HepG2 (cell line): ENCODE measurements at regions not wholly inside any gene's neighbourhood (a gene's known extent, or its start where the extent isn't known, plus 50 kb on each side); places are given as distances from the start of the nearest gene placed in this dataset.

Experiments used
- ATAC-seq: fragments of 200-7000 bp; cut with Tn5 transposase; 3 replicates; pipeline ENCODE4 v1.9.1; 2020; ENCODE audit warnings: mild to moderate bottlenecking, moderate library complexity
- BruUV-seq: library from RNA; stranded (reverse); fragments of 400-500 nt; replicated peaks from 2 replicates; lab custom pipeline; 2021; lab: Mats Ljungman, UMichigan
- CTCF ChIA-PET: fragments of 300-600 bp; formaldehyde crosslinking; extraction: SDS; loops from one replicate; lab custom pipeline; 2021; ENCODE audit warnings: low total read pairs, inconsistent platforms, low intra/inter-chr PET ratio; lab: Yijun Ruan, JAX
- POLR2A ChIA-PET: fragments of 350-600 bp; sonication (Branson Sonifier 250); formaldehyde crosslinking; loops from one replicate; lab custom pipeline; 2020; ENCODE audit warnings: antibody characterized with exemption, inconsistent platforms; lab: Yijun Ruan, JAX
- DNase-seq: peaks from one replicate; pipeline ENCODE4 v3.0.0-alpha.2; 2015; ENCODE audit warnings: low spot score
- FAIRE-seq: peaks from 3 replicates; lab custom pipeline; 2011; peaks lifted over from hg19 to GRCh38; lab: Jason Lieb, UNC
- H2AFZ ChIP-seq: one replicate; pipeline ENCODE4 v1.6.1; 2011; ENCODE audit warnings: low read length, inconsistent platforms
- H3K27ac ChIP-seq: fragments of 300-600 bp; 3 replicates; pipeline ENCODE4 v1.8.0; 2011; ENCODE audit warnings: mixed run types, mild to moderate bottlenecking, mixed read lengths, low read length, inconsistent platforms; ENCODE audit not compliant: insufficient read depth; ENCODE audit errors: extremely low read length
- H3K27me3 ChIP-seq, 2 experiments: fragments of 200-600 bp in 1 of 2; 2 replicates in 1 of 2; 3 replicates in 1 of 2; pipeline versions ENCODE4 v1.6.0 to v1.8.0; 2011; ENCODE audit warnings: low read length in 2 of 2, mild to moderate bottlenecking in 2 of 2, moderate library complexity in 2 of 2, inconsistent platforms in 1 of 2; ENCODE audit not compliant: insufficient read depth in 2 of 2, control insufficient read depth in 1 of 2
- H3K36me3 ChIP-seq, 2 experiments: fragments of 200-600 bp in 1 of 2; replicated peaks in 1 of 2; 2 replicates in 1 of 2; 3 replicates in 1 of 2; pipeline versions ENCODE4 v1.5.1 to v1.8.0; 2011; ENCODE audit warnings: low read length in 2 of 2, inconsistent platforms in 1 of 2; ENCODE audit not compliant: insufficient read depth in 2 of 2, control insufficient read depth in 1 of 2
- H3K4me1 ChIP-seq: 2 replicates; pipeline ENCODE4 v1.5.1; 2012; ENCODE audit warnings: low read length, inconsistent platforms; ENCODE audit not compliant: insufficient read depth
- H3K4me2 ChIP-seq: 2 replicates; pipeline ENCODE4 v1.6.0; 2011; ENCODE audit warnings: low read depth, low read length, inconsistent platforms
- H3K4me3 ChIP-seq, 3 experiments: fragments of 200-600 bp in 1 of 3; sonication (generic), shearing (Covaris generic) in 1 of 3; replicated peaks in 1 of 3; 2 replicates each; pipeline ENCODE4 v1.5.1; 2011 to 2016; ENCODE audit warnings: low read length in 3 of 3, inconsistent platforms in 2 of 3, low read depth in 2 of 3, mild to moderate bottlenecking in 2 of 3, control low read depth in 1 of 3, mixed read lengths in 1 of 3; ENCODE audit not compliant: insufficient read depth in 1 of 3
- H3K79me2 ChIP-seq: one replicate; pipeline ENCODE4 v1.6.1; 2011; ENCODE audit warnings: low read length, inconsistent platforms; ENCODE audit not compliant: insufficient read depth
- H3K9ac ChIP-seq: 2 replicates; pipeline ENCODE4 v1.6.0; 2011; ENCODE audit warnings: mild to moderate bottlenecking, low read depth, low read length, inconsistent platforms; ENCODE audit not compliant: insufficient read depth
- H3K9me3 ChIP-seq: 2 replicates; pipeline ENCODE4 v1.5.1; 2012; ENCODE audit warnings: mild to moderate bottlenecking, low read length
- H4K20me1 ChIP-seq: 2 replicates; pipeline ENCODE4 v1.6.0; 2011; ENCODE audit warnings: inconsistent platforms, mild to moderate bottlenecking, low read length, moderate library complexity; ENCODE audit not compliant: insufficient read depth
- ATRX ChIP-seq: sonication (generic); formaldehyde crosslinking; IDR thresholded peaks from 2 replicates; pipeline ENCODE4 v1.4.0; 2020; ENCODE audit warnings: missing genetic modification reagents, borderline replicate concordance
- FOXO1 ChIP-seq: sonication (generic); formaldehyde crosslinking; IDR thresholded peaks from 2 replicates; pipeline ENCODE4 v1.4.0; 2020; ENCODE audit warnings: missing genetic modification reagents
- GATA4 ChIP-seq: sonication (generic); IDR thresholded peaks from 2 replicates; pipeline ENCODE4 v1.6.1; 2016; ENCODE audit warnings: antibody characterized with exemption, low read depth, borderline replicate concordance
- HOMEZ ChIP-seq: IDR thresholded peaks from 2 replicates; pipeline ENCODE4 v1.6.1; 2016; ENCODE audit warnings: low read depth
- HOXA9 ChIP-seq: sonication (generic); formaldehyde crosslinking; IDR thresholded peaks from 2 replicates; pipeline ENCODE4 v1.8.1; 2022; ENCODE audit warnings: missing genetic modification reagents, mild to moderate bottlenecking, moderate library complexity, borderline replicate concordance
- MAFK ChIP-seq, 2 experiments: IDR thresholded peaks in 1 of 2; conservative IDR thresholded peaks in 1 of 2; 2 replicates each; pipeline ENCODE4 v1.6.1; 2011; ENCODE audit warnings: improper control_type of control experiment in 2 of 2, low read length in 2 of 2
- PRDM15 ChIP-seq: sonication (generic); formaldehyde crosslinking; IDR thresholded peaks from 2 replicates; pipeline ENCODE4 v1.4.0; 2020; ENCODE audit warnings: missing genetic modification reagents
- SAP130 ChIP-seq: IDR thresholded peaks from 2 replicates; pipeline ENCODE4 v1.6.1; 2016; ENCODE audit warnings: low read depth
- SIX1 ChIP-seq: sonication (generic); formaldehyde crosslinking; IDR thresholded peaks from 2 replicates; pipeline ENCODE4 v1.4.0; 2020; ENCODE audit warnings: missing genetic modification reagents, borderline replicate concordance
- ZBTB33 ChIP-seq: sonication (generic); formaldehyde crosslinking; IDR thresholded peaks from 2 replicates; pipeline ENCODE4 v1.4.0; 2020; ENCODE audit warnings: missing genetic modification reagents
- ZBTB8A ChIP-seq: sonication (generic); formaldehyde crosslinking; IDR thresholded peaks from 2 replicates; pipeline ENCODE4 v1.4.0; 2020; ENCODE audit warnings: mild to moderate bottlenecking, low read depth, missing genetic modification reagents, borderline replicate concordance
- ZFP82 ChIP-seq: sonication (generic); formaldehyde crosslinking; IDR thresholded peaks from 2 replicates; pipeline ENCODE4 v1.5.1; 2020; ENCODE audit warnings: mild to moderate bottlenecking, missing genetic modification reagents, borderline replicate concordance
- ZNF441 ChIP-seq: sonication (generic); formaldehyde crosslinking; IDR thresholded peaks from 2 replicates; pipeline ENCODE4 v1.7.0; 2021; ENCODE audit warnings: missing genetic modification reagents, borderline replicate concordance
- ZNF660 ChIP-seq: sonication (generic); formaldehyde crosslinking; IDR thresholded peaks from 2 replicates; pipeline ENCODE4 v1.5.1; 2020; ENCODE audit warnings: mild to moderate bottlenecking, low read depth, missing genetic modification reagents, borderline replicate concordance
- WGBS: methylation state at CpG from one replicate; pipeline ENCODE4 v1.1.6; 2017; ENCODE audit warnings: low lambda C conversion rate; 5-methylcytosine and 5-hydroxymethylcytosine counted together
- in situ Hi-C: cut with HindIII; loops from 2 replicates; pipeline ENCODE4 v1.10.0; 2017; ENCODE audit warnings: low pct_unique_long_range_greater_than_20kb; ENCODE audit not compliant: extremely low pct_ligation_motif_present
- intact Hi-C: fragments of 100-400 bp; cut with micrococcal nuclease; formaldehyde crosslinking; loops from one replicate; pipeline ENCODE4 v1.10.0; 2022; ENCODE audit not compliant: unreplicated experiment

GRCh38 chr12:74245458-74245857 lies 292.2 kb upstream of the ATXN7L3B start:
- ATAC-seq (no peak), DNase-seq (no peak), FAIRE-seq (no peak)
- intact Hi-C loops (no loop called here), in situ Hi-C loops (no loop called here)
- TF ChIP-seq ZNF441 (CRISPR knock-in tag), result no peak
- TF ChIP-seq MAFK (conservative IDR thresholded peaks at IDR 0.05 in 1 of 2, IDR thresholded peaks at IDR 0.05 in 1 of 2; ENCODE audit: low read length in 2 of 2), result no peak
- no peak for TF ChIP-seq ZNF660 (CRISPR knock-in tag)
- TF ChIP-seq HOXA9 (CRISPR knock-in tag), result no peak
- TF ChIP-seq GATA4, result no peak
- TF ChIP-seq SAP130 (CRISPR knock-in tag), result no peak
- no peak for TF ChIP-seq ATRX (CRISPR knock-in tag)
- no peak for TF ChIP-seq ZBTB33 (CRISPR knock-in tag)
- no peak for TF ChIP-seq PRDM15 (CRISPR knock-in tag)
- no peak for TF ChIP-seq ZFP82 (CRISPR knock-in tag)
- TF ChIP-seq SIX1 (CRISPR knock-in tag), result no peak
- no peak for TF ChIP-seq ZBTB8A
- no peak for TF ChIP-seq FOXO1 (CRISPR knock-in tag)
- TF ChIP-seq HOMEZ (CRISPR knock-in tag), result no peak
- no peak overlapping the region for H2AFZ ChIP-seq
- no peaks in the 10 kb centered on the region; a peak in 1 of 5 replicates for H3K36me3 ChIP-seq
- no peaks in the 10 kb centered on the region for H3K79me2 ChIP-seq
- H3K9ac ChIP-seq, result no peak overlapping the region
- no peaks in the 10 kb centered on the region for H3K27me3 ChIP-seq
- no peaks in the 10 kb centered on the region for H3K4me1 ChIP-seq
- H3K4me2 ChIP-seq, result no peak overlapping the region
- no peak overlapping the region for H3K4me3 ChIP-seq
- ChIA-PET CTCF (no interaction called here), POLR2A (no interaction called here)
- no TSS peak for BruUV-seq
- H4K20me1 ChIP-seq, result no peaks in the 10 kb centered on the region
- peaks cover 22% of the 10 kb centered on the region for H3K9me3 ChIP-seq
- WGBS, result 21% methylated on average over 1 of the region's 1 CpG
- no peak overlapping the region for H3K27ac ChIP-seq
